GM12874 (cell line): ENCODE measurements at regions not wholly inside any gene's neighbourhood (a gene's known extent, or its start where the extent isn't known, plus 50 kb on each side); places are given as distances from the start of the nearest gene placed in this dataset.

ENCODE experiments used
- TF ChIP-seq, protein P1 (sequence below): IDR thresholded peaks from 2 replicates; pipeline ENCODE4 v1.5.1; 2011; ENCODE audit warnings: low read depth, mild to moderate bottlenecking, control low read depth, low read length, moderate library complexity; ENCODE audit not compliant: insufficient read depth

DNA sequence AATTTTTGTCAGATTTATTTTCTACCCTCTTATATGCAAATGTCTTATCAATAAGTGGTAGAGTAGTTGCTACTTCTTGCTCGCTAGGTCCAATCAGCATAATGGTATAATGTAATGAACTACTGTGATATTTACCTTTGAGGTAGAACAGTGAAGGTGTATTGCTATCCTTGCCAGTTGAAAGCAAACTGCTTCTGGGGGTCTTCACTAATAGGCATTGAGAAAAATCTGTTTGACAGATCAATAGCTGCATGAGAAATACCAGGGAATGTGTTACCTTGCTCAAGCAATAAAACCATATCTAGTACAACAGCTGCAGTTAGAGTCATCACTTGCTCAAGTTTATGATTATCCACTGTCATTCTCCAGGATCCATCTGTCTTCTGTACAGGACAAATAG is 50.1 kb upstream of the EFEMP1 start:
- TF ChIP-seq, protein P1, sequence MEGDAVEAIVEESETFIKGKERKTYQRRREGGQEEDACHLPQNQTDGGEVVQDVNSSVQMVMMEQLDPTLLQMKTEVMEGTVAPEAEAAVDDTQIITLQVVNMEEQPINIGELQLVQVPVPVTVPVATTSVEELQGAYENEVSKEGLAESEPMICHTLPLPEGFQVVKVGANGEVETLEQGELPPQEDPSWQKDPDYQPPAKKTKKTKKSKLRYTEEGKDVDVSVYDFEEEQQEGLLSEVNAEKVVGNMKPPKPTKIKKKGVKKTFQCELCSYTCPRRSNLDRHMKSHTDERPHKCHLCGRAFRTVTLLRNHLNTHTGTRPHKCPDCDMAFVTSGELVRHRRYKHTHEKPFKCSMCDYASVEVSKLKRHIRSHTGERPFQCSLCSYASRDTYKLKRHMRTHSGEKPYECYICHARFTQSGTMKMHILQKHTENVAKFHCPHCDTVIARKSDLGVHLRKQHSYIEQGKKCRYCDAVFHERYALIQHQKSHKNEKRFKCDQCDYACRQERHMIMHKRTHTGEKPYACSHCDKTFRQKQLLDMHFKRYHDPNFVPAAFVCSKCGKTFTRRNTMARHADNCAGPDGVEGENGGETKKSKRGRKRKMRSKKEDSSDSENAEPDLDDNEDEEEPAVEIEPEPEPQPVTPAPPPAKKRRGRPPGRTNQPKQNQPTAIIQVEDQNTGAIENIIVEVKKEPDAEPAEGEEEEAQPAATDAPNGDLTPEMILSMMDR: no peak

DNA sequence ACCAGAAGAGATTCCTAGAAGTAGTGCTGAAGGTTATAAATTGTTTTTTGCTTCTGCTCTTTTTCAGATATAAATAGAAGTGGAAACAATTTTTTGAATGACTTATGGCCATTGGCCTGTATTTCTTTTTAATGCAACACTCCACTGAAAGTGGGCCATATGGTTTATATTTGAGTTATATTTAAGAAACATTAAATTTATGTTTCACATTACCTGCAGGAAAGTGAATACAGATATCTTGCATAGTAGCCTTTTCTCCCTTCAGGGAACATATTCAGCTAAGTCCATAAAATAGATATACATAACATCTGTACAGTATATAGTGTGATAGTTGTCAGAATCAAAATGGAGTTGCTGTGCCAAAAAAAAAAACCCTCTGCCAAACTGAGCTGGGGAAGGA is 53.1 kb upstream of the EFEMP1 start:
- TF ChIP-seq, protein P1: no peak

DNA sequence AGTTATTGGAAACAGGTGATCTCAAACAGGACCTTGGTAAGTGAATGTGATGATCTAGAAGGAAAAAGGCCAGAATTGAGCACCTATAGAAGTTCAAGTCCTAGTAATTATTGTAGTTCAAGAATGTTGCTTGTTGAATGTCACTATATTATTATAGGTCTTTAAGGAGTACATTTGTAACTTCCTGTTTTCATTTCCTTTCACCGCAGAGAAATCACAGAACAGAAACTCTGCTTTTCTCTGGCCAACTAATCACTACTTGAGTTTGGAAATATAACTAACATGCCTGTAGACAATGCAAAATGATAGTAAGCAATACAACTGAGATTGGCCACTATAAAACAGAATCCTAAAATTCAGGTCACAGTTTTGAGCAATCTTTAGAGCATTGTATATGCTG is 61.8 kb upstream of the EFEMP1 start:
- TF ChIP-seq, protein P1: no peak

DNA sequence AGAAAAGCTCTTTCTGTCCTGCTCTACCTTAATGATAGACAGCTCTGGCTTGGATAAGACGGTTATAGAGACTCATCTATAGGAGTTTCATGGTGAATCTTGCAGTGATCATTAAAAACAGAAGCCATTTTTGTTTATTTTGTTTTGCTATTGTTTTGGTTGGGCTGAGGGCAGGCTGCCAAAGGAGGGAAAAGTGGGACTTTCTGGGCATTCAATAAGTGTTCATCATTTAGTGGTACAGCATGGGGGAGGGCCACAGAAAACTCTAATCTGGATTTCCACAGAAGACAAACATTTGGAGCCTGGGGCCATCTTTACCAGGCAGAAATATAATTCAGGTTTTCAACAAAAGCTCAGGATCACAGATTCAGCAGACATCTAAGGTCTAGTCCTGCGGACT is 62.4 kb upstream of the EFEMP1 start:
- TF ChIP-seq, protein P1: no peak

DNA sequence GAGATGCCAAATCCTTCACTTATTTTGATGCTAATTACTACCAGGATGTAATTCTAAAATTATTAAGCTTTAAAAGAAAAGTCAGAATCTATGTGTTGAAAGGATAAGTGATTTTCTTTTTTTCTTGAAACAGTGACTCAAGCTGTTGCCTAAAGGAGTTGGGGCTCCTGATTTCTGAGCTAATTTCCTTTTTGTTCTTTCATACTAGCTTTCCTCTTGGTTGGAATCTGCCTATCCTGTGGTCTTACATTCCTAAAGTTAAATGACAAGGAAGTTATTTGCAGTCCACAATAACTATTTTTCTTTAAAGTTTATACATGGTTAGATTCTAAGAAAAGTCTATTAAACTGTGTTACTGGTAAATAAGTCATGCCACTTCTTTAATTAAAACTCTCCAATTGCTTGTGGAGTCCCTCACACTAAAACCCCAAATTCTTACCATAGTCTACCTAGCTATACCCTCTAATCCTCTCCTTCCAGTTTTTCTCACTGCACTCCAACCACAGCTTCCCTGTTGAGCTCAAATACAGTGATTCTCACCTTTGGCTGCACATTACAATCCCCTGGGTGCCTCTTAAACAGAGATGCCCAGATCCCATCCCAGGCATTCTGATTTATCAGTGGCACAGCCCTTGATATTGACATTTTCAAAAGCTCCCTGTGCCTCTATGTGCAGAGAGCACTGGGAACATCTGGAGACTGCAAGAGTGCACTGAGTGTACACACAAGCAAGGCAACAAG is 63.3 kb upstream of the EFEMP1 start:
- TF ChIP-seq, protein P1: no peak

DNA sequence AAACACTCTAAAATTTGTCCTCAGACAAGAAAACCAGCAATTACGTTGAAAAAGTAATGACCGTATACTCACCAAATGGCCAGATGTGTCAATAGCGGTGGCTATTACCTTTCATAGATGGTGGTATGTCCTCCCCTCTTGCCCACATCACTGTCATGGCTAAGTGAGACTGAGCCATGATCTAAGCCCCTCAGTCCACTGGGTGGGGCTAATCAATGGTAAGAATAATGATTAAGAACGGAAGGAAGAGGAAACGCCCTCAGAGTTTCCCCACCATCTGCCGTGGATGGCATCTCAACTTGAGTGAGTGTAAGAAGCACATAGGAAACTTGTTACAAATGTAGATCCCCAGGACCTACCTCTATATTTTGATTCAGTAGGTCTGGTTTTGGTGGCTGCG is 65.8 kb upstream of the EFEMP1 start:
- TF ChIP-seq, protein P1: no peak

DNA sequence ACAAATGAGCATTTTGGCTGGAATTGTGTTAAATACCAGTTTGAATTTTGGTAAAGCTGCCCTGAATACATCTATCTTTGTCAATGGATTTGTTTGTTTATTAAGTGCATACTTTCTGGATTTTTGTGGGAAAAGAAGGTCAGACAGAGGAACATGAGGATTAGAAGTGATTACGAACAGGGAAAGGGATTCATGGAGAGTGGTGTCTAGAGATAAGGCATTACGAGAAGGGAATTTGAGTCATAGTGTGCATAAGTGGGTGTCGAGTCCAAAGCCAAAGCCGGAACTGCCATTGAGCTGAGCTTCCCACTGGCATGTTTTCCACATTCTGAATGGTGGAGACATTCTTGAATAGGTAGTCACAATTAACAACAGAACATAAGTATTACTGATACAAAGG is 68.9 kb upstream of the EFEMP1 start:
- TF ChIP-seq, protein P1: no peak

DNA sequence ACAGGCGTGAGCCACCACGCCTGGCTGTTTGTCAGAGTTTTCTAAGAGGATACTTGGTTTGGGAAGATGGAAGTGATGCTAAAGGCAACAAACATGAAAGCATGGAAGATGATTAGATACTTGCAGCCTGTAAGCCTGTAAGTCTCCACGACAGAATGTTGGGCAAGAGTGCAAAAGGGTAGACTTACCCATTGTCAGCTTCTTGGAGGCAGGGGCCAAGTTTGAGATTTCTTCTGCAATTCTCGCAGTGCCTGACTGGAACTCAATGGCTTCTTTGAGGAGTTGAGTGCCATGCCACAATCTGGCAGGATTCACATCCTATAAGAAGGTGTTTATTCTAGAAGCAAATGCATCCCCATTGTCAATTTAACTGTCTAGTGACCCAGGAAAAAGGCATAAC is 70.1 kb upstream of the EFEMP1 start:
- TF ChIP-seq, protein P1: no peak
